Mesodermal cell (in vitro differentiated cells): ENCODE measurements at regions not wholly inside any gene's neighbourhood (a gene's known extent, or its start where the extent isn't known, plus 50 kb on each side); places are given as distances from the start of the nearest gene placed in this dataset.

Experiments used
- H3K27ac ChIP-seq: 2 replicates; pipeline ENCODE4 v1.7.0; 2013; ENCODE audit warnings: mild to moderate bottlenecking, low read depth, low read length, moderate library complexity; ENCODE audit not compliant: severe bottlenecking
- H3K36me3 ChIP-seq: 2 replicates; pipeline ENCODE4 v1.7.1; 2013; ENCODE audit warnings: mild to moderate bottlenecking, low read length, moderate library complexity; ENCODE audit not compliant: control insufficient read depth, insufficient read depth
- H3K4me1 ChIP-seq: one replicate; pipeline ENCODE4 v1.7.1; 2013; ENCODE audit warnings: mild to moderate bottlenecking, low read length; ENCODE audit not compliant: insufficient read depth, control insufficient read depth, poor library complexity, severe bottlenecking
- H3K4me3 ChIP-seq: 2 replicates; pipeline ENCODE4 v1.7.0; 2013; ENCODE audit warnings: low read length, control low read depth, mild to moderate bottlenecking; ENCODE audit not compliant: insufficient read depth, poor library complexity, severe bottlenecking; ENCODE audit errors: extremely low read depth
- H3K9me3 ChIP-seq: 2 replicates; pipeline ENCODE4 v1.7.1; 2013; ENCODE audit warnings: mild to moderate bottlenecking, low read length, moderate library complexity; ENCODE audit not compliant: control insufficient read depth
- WGBS, 2 experiments: methylation state at CpG; one replicate each; pipeline ENCODE4 v1.1.5; 2013; ENCODE audit warnings: missing lambda C conversion rate in 2 of 2; ENCODE audit not compliant: insufficient coverage in 2 of 2; 5-methylcytosine and 5-hydroxymethylcytosine counted together

DNA sequence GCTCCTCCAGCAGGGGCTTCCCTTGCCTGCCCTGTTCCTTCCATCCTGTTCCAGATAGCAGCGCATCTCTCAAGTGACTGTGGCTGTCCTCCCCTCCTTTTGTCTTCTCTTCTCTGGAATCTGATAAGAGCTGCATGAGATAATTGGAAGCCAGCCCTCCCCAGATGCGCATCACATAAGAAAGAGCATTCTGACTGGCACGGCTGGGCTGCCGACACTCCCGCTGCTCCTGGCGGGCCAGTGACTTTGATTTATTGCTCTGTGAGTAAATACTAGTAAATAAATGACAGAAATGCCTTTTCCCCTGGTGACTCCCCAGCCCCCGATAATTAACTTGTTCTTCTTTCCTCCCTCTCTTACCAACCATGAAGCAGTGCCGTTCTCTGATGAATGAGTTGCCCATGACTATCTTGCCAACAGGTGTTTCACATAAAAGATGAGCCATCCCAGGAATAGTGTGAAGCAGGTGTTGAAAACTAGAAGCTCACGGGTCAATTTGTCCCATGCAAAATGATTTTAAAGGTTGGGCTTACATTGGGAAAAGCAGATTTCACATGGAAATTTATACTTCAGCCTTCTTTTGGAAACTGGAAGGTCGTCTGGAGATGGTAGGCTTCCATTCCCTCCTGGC lies 212.3 kb downstream of the ERCC6L2 start:
- no peaks in the 10 kb centered on the region for H3K36me3 ChIP-seq
- WGBS, 2 experiments, result 32 to 46% methylated on average over 2 to 3 of the region's 10 CpGs
- peaks cover 4% of the 10 kb centered on the region for H3K4me1 ChIP-seq
- H3K4me3 ChIP-seq, result no peak overlapping the region
- peak overlapping the region; percentile 10 for H3K27ac ChIP-seq
- no peaks in the 10 kb centered on the region for H3K9me3 ChIP-seq

GRCh38 chr9:96086936-96087571 lies 211.6 kb downstream of the ERCC6L2 start:
- H3K4me3 ChIP-seq, result no peak overlapping the region
- peaks cover 4% of the 10 kb centered on the region for H3K4me1 ChIP-seq
- WGBS, 2 experiments, result 68 to 78% methylated on average over 11 to 12 of the region's 16 CpGs
- peak overlapping the region; percentile 10 for H3K27ac ChIP-seq
- H3K9me3 ChIP-seq, result no peaks in the 10 kb centered on the region
- no peaks in the 10 kb centered on the region for H3K36me3 ChIP-seq

DNA sequence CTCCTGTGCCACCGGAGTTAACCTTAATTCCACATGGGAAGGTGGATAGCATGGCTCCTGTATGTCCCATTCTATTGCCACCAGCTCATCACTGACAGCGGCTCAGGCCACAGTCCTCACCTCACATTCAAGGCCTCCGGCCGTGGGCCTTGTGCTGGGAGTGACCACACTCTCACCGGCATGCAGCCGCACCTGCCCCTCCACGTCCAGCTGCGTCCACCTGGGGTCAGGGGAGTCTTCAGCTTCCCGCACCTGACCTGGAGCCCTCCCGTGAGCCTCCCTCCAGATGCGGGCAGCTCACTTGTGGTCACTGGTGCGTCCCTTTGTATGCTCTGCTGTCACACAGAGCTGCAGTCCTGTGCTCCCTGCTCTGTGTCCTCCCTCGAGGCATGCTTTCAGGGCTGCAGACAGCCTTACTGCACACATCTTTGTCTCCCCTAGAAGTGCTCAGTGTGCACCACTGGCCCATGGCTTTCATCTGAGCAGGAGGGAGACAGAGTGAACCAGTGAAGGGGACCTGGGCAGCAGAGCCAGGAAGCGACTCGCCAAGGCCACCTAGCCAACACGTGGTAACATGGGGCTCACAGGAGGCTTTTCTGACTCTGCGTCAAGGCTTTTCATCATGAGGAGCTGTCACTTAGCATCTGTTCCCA lies 210.1 kb downstream of the ERCC6L2 start:
- no peaks in the 10 kb centered on the region for H3K9me3 ChIP-seq
- H3K36me3 ChIP-seq, result no peaks in the 10 kb centered on the region
- H3K4me3 ChIP-seq, result no peak overlapping the region
- no peak overlapping the region for H3K27ac ChIP-seq
- WGBS, 2 experiments, result 83 to 86% methylated on average over 17 of the region's 17 CpGs
- peaks cover 4% of the 10 kb centered on the region for H3K4me1 ChIP-seq

DNA sequence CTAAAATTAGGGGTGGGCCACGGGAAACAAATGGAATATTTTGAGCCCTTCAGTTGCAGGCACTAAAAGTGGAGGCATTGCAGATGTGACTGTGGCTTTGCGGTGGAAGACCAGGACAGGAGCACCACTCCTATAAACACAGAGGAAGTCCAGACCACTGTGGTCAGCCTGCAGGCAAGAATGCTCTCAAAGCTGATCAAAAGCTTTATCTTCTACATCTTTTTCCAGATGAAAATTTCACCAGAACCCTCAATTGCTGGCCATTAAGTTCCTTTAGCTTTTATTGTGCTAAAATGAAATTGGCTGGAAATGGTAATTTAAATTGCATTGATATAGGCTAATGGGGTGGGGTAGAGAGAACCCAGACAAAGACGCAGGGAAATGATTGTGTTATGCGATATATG lies 208.8 kb downstream of the ERCC6L2 start:
- WGBS, 2 experiments, result 80 to 87% methylated on average over 4 of the region's 4 CpGs
- no peak overlapping the region for H3K4me3 ChIP-seq
- no peaks in the 10 kb centered on the region for H3K9me3 ChIP-seq
- peak overlapping the region; percentile 29 for H3K27ac ChIP-seq
- peaks cover 4% of the 10 kb centered on the region for H3K4me1 ChIP-seq
- H3K36me3 ChIP-seq, result no peaks in the 10 kb centered on the region

DNA sequence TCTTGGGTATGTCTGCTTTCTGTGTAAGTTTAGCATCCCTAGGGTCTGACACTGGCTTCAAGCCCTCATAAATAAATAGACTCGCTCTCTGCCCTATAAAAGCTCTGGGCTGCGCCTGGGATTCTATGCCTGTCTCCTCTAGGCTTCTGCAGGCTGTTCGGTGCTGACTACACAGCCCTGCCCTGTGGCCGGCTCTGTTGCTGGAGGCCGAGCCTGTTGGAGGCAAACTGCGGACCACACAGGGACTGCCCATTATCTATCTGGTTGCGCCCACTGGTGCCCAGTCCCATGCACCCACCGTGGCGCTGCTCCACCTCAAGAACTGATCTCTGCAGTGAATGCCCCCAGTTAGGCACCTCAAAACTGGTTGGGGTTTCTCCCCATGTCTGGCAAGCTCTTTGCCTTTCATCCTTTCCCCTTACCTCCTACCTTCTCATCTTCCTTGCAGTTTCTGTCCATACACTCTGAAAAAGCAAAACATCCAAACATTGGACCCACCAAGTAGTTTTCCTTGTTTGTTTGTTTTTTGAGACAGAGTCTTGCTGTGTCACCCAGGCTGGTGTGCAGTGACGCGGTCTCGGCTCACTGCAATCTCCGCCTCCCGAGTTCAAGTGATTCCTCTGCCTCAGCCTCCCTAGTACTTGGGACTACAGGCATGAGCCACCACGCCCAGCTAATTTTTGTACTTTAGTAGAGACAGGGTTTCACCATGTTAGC lies 207.2 kb downstream of the ERCC6L2 start:
- 95 to 98% methylated on average over 13 to 14 of the region's 15 CpGs for WGBS, 2 experiments
- Histone ChIP-seq H3K4me3 (no peak overlapping the region), H3K27ac (no peak overlapping the region)

DNA sequence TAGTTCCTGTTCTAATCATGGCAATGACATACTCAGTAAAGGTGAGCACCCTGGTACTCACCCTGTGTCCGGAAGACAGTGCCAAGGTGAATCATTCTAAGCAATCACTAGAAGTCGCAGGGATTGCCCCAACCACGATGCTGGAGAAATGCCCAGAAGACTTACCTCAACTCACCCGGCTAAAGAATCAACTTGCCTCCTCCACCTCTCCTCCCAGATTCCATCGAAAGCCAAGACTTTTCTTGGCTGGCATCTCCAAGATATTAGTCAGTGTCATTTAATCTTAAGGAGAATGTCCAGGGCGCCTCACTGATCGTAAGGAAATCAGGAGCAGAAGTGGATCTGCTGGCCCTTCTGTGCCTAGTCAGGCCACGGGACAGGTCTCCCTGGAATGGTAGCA lies 204.9 kb downstream of the ERCC6L2 start:
- no peak overlapping the region for H3K4me3 ChIP-seq
- H3K9me3 ChIP-seq, result no peaks in the 10 kb centered on the region
- no peak overlapping the region for H3K27ac ChIP-seq
- H3K4me1 ChIP-seq, result peaks cover 4% of the 10 kb centered on the region
- WGBS, 2 experiments, result 96 to 98% methylated on average over 5 to 8 of the region's 8 CpGs
- H3K36me3 ChIP-seq, result no peaks in the 10 kb centered on the region

More for the DNA sequence above, 207.2 kb downstream of the ERCC6L2 start:
- H3K36me3 ChIP-seq, result no peaks in the 10 kb centered on the region
- peaks cover 4% of the 10 kb centered on the region for H3K4me1 ChIP-seq
- H3K9me3 ChIP-seq, result no peaks in the 10 kb centered on the region

DNA sequence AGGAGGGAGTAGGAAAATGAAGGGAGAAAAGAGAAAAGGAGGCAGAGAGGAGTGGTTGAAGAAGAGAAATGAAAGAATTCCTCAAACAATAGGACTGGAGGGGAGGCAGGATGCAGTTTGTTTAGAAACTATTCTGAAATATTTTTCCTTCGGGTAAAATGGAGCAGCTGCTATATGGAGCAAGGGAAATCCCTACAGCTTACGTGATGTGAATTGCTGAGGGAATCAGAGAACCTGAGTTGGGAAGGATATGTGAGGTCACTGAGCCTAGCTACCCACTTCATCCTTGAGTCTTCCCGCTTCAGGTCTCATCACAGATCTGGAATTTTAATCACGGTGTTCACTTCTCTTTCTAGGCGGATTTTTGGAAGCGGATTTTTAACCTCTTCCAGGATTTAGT lies 204.3 kb downstream of the ERCC6L2 start:
- no peaks in the 10 kb centered on the region for H3K36me3 ChIP-seq
- no peak overlapping the region for H3K27ac ChIP-seq
- 87 to 95% methylated on average over 5 to 6 of the region's 6 CpGs for WGBS, 2 experiments
- peaks cover 4% of the 10 kb centered on the region for H3K4me1 ChIP-seq
- no peak overlapping the region for H3K4me3 ChIP-seq
- H3K9me3 ChIP-seq, result no peaks in the 10 kb centered on the region

GRCh38 chr9:96078897-96079490 lies 203.5 kb downstream of the ERCC6L2 start:
- Histone ChIP-seq H3K27ac (no peak overlapping the region), H3K4me1 (peaks cover 4% of the 10 kb centered on the region), H3K36me3 (no peaks in the 10 kb centered on the region), H3K9me3 (no peaks in the 10 kb centered on the region), H3K4me3 (no peak overlapping the region)
- 64 to 74% methylated on average over 2 of the region's 4 CpGs for WGBS, 2 experiments

- Histone ChIP-seq H3K36me3 (no peaks in the 10 kb centered on the region), H3K4me1 (no peaks in the 10 kb centered on the region), H3K9me3 (no peaks in the 10 kb centered on the region), H3K4me3 (no peak overlapping the region), H3K27ac (no peak overlapping the region)
- WGBS, 2 experiments, result 94 to 100% methylated on average over 2 to 4 of the region's 5 CpGs
Observed at GRCh38 chr9:96075757-96076156, 200.3 kb downstream of the ERCC6L2 start.

DNA sequence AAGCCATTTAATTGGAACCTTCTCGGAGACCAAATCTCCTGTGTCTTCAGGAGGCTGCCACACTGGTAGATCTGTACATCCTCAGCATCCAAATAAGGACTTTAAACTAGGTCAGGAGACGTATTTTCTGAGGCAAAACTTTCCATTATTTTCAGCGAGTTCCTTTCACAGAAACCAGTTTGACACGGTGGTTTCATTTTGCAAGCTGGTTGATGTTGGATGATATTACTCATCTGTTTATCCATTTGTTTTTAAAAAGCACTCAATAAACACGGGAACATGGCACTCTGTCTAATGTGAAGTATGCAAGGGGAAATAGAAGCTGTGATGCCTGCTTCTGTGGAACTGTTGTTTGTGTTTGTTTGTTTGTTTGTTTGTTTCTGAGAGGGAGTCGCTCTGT lies 199.6 kb downstream of the ERCC6L2 start:
- H3K27ac ChIP-seq, result no peak overlapping the region
- WGBS, 2 experiments, result 88 to 93% methylated on average over 2 to 3 of the region's 6 CpGs

More for the DNA sequence above, 199.6 kb downstream of the ERCC6L2 start:
- Histone ChIP-seq H3K36me3 (no peaks in the 10 kb centered on the region), H3K9me3 (no peaks in the 10 kb centered on the region), H3K4me3 (no peak overlapping the region), H3K4me1 (no peaks in the 10 kb centered on the region)
